BLaER1 treated with 17β-estradiol and CSF1 and Interleukin-3, amounts not matched to agents 10 nM and 100 nM (cell line): ENCODE measurements at regions not wholly inside any gene's neighbourhood (a gene's known extent, or its start where the extent isn't known, plus 50 kb on each side); places are given as distances from the start of the nearest gene placed in this dataset.

Source experiments
- H3K27ac ChIP-seq, 11 experiments: shearing (Covaris generic); formaldehyde crosslinking; 2 replicates each; pipeline ENCODE4 v1.8.1; 2022
- H3K27me3 ChIP-seq, 11 experiments: shearing (Covaris generic); formaldehyde crosslinking; 2 replicates each; pipeline ENCODE4 v1.8.1; 2022
- H3K36me3 ChIP-seq, 11 experiments: shearing (Covaris generic); formaldehyde crosslinking; 2 replicates each; pipeline ENCODE4 v1.8.1; 2022
- H3K4me1 ChIP-seq, 10 experiments: shearing (Covaris generic); formaldehyde crosslinking; 2 replicates each; pipeline ENCODE4 v1.8.1; 2022
- H3K4me2 ChIP-seq, 11 experiments: shearing (Covaris generic); formaldehyde crosslinking; 2 replicates each; pipeline ENCODE4 v1.8.1; 2022
- H3K4me3 ChIP-seq, 10 experiments: shearing (Covaris generic); formaldehyde crosslinking; 2 replicates each; pipeline ENCODE4 v1.8.1; 2022
- H3K9ac ChIP-seq, 11 experiments: shearing (Covaris generic); formaldehyde crosslinking; 2 replicates each; pipeline ENCODE4 v1.8.1; 2022
- H3K9me3 ChIP-seq, 11 experiments: shearing (Covaris generic); formaldehyde crosslinking; replicated peaks in 1 of 11; 2 replicates each; pipeline ENCODE4 v1.8.1; 2022
- H4K20me1 ChIP-seq, 11 experiments: shearing (Covaris generic); formaldehyde crosslinking; 2 replicates each; pipeline ENCODE4 v1.8.1; 2022
- Cebpa-rat ChIP-seq, 11 experiments: shearing (Covaris generic); IDR thresholded peaks; 2 replicates each; pipeline ENCODE4 v1.8.1; 2022

- peaks cover 0 to 7% (median 0%) of the 10 kb centered on the region in 10 experiments; a peak in 5 of 20 replicates for H3K4me1 ChIP-seq
- 0 out of 22 replicates have a peak, but pooled peaks cover 0 to 3% (median 0%) of the 10 kb centered on the region in 11 experiments for H3K36me3 ChIP-seq
- TF ChIP-seq Cebpa-rat (IDR thresholded peaks at IDR 0.05) = no peak
- H3K4me3 ChIP-seq = no peak overlapping the region
- H3K9ac ChIP-seq = no peak overlapping the region
- no peaks in the 10 kb centered on the region for H3K9me3 ChIP-seq
- no peaks in the 10 kb centered on the region for H3K27me3 ChIP-seq
- no peak overlapping the region for H3K27ac ChIP-seq
- H4K20me1 ChIP-seq = peaks cover 0 to 70% (median 6%) of the 10 kb centered on the region in 11 experiments; a peak in 8 of 22 replicates
- H3K4me2 ChIP-seq = no peak overlapping the region
Measured at GRCh38 chr6:56807326-56807988, 147.4 kb upstream of the BEND6 start.

DNA sequence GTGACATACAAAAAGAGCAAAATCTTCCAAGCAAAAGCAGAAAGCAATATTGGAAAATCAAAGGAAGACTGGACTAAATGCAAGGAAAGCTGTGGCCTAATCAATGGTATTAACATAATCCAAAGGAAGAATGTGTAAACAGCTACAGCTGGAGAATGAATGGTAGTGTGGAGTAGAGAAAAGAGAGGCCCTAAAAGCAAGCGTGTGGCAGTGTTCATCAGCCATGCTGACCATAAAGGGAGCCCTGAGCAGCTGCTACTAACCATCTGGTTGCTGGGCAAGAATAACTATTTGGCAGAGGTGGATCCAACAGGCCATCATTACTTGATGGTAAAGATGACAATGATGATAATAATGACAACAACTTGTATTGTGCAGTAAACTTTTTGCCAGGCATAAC, 148.5 kb upstream of the BEND6 start:
- H3K9me3 ChIP-seq = no peaks in the 10 kb centered on the region
- peaks cover 0 to 7% (median 0%) of the 10 kb centered on the region in 10 experiments; a peak in 5 of 20 replicates for H3K4me1 ChIP-seq
- no peaks in the 10 kb centered on the region for H3K27me3 ChIP-seq
- H3K4me3 ChIP-seq = no peak overlapping the region
- no peak overlapping the region for H3K27ac ChIP-seq
- peaks cover 0 to 68% (median 6%) of the 10 kb centered on the region in 11 experiments; a peak in 8 of 22 replicates for H4K20me1 ChIP-seq
- no peak overlapping the region for H3K9ac ChIP-seq
- no peak overlapping the region for H3K4me2 ChIP-seq
- H3K36me3 ChIP-seq = 0 out of 22 replicates have a peak, but pooled peaks cover 0 to 3% (median 0%) of the 10 kb centered on the region in 11 experiments
- no peak for TF ChIP-seq Cebpa-rat (IDR thresholded peaks at IDR 0.05)

DNA sequence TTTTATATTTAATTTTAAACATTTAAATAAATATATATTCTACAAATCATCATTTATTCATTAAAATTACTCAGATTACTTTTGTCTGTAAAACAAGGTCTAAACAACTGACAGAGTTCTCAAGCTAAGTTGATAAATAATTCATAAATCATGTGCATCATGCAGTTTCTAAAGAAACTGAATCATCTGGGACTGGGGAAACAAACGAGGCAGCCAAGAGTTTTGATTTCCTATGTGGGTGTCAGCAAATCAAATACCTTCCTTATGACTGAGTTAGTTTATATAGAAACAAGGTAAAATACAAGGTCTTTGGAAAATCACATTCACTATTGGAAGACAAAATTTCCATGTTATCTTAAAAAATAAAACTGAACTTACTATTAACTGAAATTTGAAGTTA, 149.9 kb upstream of the BEND6 start:
- H3K9ac ChIP-seq = no peak overlapping the region
- no peak overlapping the region for H3K27ac ChIP-seq
- 0 out of 22 replicates have a peak, but pooled peaks cover 0 to 3% (median 0%) of the 10 kb centered on the region in 11 experiments for H3K36me3 ChIP-seq
- H3K4me3 ChIP-seq = no peak overlapping the region
- no peak overlapping the region for H3K4me2 ChIP-seq
- H3K4me1 ChIP-seq = peaks cover 0 to 16% (median 7%) of the 10 kb centered on the region in 10 experiments; a peak in 13 of 20 replicates
- no peak for TF ChIP-seq Cebpa-rat (IDR thresholded peaks at IDR 0.05)
- H4K20me1 ChIP-seq = peaks cover 0 to 60% (median 6%) of the 10 kb centered on the region in 11 experiments; a peak in 8 of 22 replicates
- no peaks in the 10 kb centered on the region for H3K9me3 ChIP-seq
- no peaks in the 10 kb centered on the region for H3K27me3 ChIP-seq

DNA sequence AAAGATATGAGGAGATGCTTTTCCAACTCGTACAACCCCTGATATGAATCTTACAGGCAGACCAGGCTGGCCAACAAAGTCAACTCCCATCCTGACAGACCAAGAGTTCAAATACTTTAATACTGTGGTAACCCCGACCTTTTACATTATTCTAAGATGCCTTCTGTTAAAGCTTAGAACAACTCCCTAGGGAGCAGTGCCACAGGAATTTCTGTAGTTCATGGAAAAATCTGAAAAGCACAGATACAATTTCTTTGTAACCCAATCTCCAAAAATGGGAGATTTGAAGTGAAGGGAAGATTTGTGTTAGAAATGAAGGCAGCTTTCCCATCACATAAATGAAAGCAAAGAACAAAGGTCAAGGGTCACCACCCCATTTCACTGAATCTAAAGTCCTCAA, 151.3 kb upstream of the BEND6 start:
- H3K4me2 ChIP-seq = no peak overlapping the region
- H3K4me1 ChIP-seq = peaks cover 0 to 30% (median 10%) of the 10 kb centered on the region in 10 experiments; a peak in 13 of 20 replicates
- H3K27me3 ChIP-seq = no peaks in the 10 kb centered on the region
- TF ChIP-seq Cebpa-rat (IDR thresholded peaks at IDR 0.05) = no peak
- H3K4me3 ChIP-seq = no peak overlapping the region
- peaks cover 0 to 50% (median 1%) of the 10 kb centered on the region in 11 experiments; a peak in 6 of 22 replicates for H4K20me1 ChIP-seq
- H3K36me3 ChIP-seq = 0 out of 22 replicates have a peak, but pooled peaks cover 0 to 3% (median 0%) of the 10 kb centered on the region in 11 experiments
- H3K9ac ChIP-seq = no peak overlapping the region
- H3K9me3 ChIP-seq = no peaks in the 10 kb centered on the region
- no peak overlapping the region for H3K27ac ChIP-seq

GRCh38 chr6:56802584-56802983, 152.3 kb upstream of the BEND6 start:
- Histone ChIP-seq H3K36me3 (0 out of 22 replicates have a peak, but pooled peaks cover 0 to 3% (median 0%) of the 10 kb centered on the region in 11 experiments), H3K4me2 (no peak overlapping the region), H3K4me3 (no peak overlapping the region), H4K20me1 (peaks cover 0 to 42% (median 0%) of the 10 kb centered on the region in 11 experiments; a peak in 6 of 22 replicates), H3K9ac (no peak overlapping the region), H3K4me1 (peaks cover 0 to 40% (median 9%) of the 10 kb centered on the region in 10 experiments; a peak in 10 of 20 replicates), H3K9me3 (no peaks in the 10 kb centered on the region), H3K27me3 (no peaks in the 10 kb centered on the region), H3K27ac (no peak overlapping the region)
- TF ChIP-seq Cebpa-rat (IDR thresholded peaks at IDR 0.05) = no peak

DNA sequence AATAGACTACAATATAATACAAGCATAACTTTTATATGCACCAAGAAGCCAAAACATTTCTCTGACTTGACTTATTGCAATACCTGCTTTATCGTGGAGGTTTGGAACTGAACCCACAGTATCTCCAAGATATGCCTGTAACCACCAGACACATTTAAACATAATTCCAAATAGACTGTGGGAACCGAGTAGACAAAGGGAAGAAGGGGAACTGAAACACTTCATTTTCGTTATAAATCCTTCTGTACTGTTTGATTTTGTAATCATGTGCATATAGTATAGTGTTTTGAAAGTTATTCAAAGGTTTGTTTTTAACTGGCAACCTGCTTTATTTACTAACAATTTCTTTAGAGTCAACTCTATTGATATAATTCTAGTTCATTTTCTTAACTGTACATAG, 154.9 kb upstream of the BEND6 start:
- peak overlapping the region in 4 of 11 experiments; percentile 36 to 49 (median 39); a peak in 6 of 22 replicates for H3K27ac ChIP-seq
- H4K20me1 ChIP-seq = peaks cover 0 to 19% (median 0%) of the 10 kb centered on the region in 11 experiments; a peak in 5 of 22 replicates
- no peaks in the 10 kb centered on the region for H3K9me3 ChIP-seq
- no peak for TF ChIP-seq Cebpa-rat (IDR thresholded peaks at IDR 0.05)
- no peak overlapping the region for H3K4me3 ChIP-seq
- H3K4me1 ChIP-seq = peaks cover 0 to 61% (median 9%) of the 10 kb centered on the region in 10 experiments; a peak in 10 of 20 replicates
- H3K4me2 ChIP-seq = peak overlapping the region in 4 of 11 experiments; percentile 33 to 63 (median 48); a peak in 6 of 22 replicates
- H3K27me3 ChIP-seq = no peaks in the 10 kb centered on the region
- 0 out of 22 replicates have a peak overlapping the region, but pooled peaks of 1 of the 11 experiments have one; percentile 30 for H3K9ac ChIP-seq
- H3K36me3 ChIP-seq = no peaks in the 10 kb centered on the region

- Histone ChIP-seq H3K36me3 (no peaks in the 10 kb centered on the region), H3K27ac (no peak overlapping the region), H3K9me3 (no peaks in the 10 kb centered on the region), H3K27me3 (no peaks in the 10 kb centered on the region), H3K9ac (no peak overlapping the region), H4K20me1 (peaks cover 0 to 10% (median 8%) of the 10 kb centered on the region in 11 experiments; a peak in 8 of 22 replicates), H3K4me3 (no peak overlapping the region), H3K4me2 (peak overlapping the region in 2 of 11 experiments; percentile 62 to 63; a peak in 4 of 22 replicates), H3K4me1 (peaks cover 0 to 60% (median 9%) of the 10 kb centered on the region in 10 experiments; a peak in 10 of 20 replicates)
- TF ChIP-seq Cebpa-rat (IDR thresholded peaks at IDR 0.05) = no peak
Measured at GRCh38 chr6:56798163-56798562, 155.5 kb upstream of the DST start.

DNA sequence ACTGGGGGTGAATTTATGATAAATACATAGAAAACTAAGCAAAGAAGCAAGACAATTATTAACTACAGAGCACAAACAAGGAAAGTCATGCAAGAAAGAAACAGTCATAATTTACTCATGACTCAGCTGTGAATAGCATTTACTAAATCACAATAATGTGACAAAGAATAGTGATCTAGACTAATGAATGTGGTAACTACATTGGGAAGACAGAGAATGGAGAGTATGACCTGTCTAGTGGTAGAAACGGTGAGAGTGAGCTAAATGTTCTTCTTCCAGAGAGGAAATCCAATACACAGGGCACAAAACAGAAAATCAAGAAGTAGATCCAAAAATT, 153.5 kb upstream of the DST start:
- Histone ChIP-seq H3K36me3 (no peaks in the 10 kb centered on the region), H3K4me1 (peaks cover 0 to 57% (median 9%) of the 10 kb centered on the region in 10 experiments; a peak in 10 of 20 replicates), H3K4me3 (no peak overlapping the region), H4K20me1 (peaks cover 0 to 13% (median 4%) of the 10 kb centered on the region in 11 experiments; a peak in 9 of 22 replicates), H3K27me3 (no peaks in the 10 kb centered on the region), H3K4me2 (peak overlapping the region in 3 of 11 experiments; percentile 31 to 63 (median 62); a peak in 5 of 22 replicates), H3K9me3 (no peaks in the 10 kb centered on the region), H3K9ac (no peak overlapping the region), H3K27ac (no peak overlapping the region)
- no peak for TF ChIP-seq Cebpa-rat (IDR thresholded peaks at IDR 0.05)

- H3K9me3 ChIP-seq = no peaks in the 10 kb centered on the region
- TF ChIP-seq Cebpa-rat (IDR thresholded peaks at IDR 0.05) = no peak
- no peaks in the 10 kb centered on the region for H3K36me3 ChIP-seq
- H3K4me3 ChIP-seq = no peak overlapping the region
- H3K4me2 ChIP-seq = peak overlapping the region in 3 of 11 experiments; percentile 31 to 63 (median 62); a peak in 5 of 22 replicates
- H3K27ac ChIP-seq = no peak overlapping the region
- H3K4me1 ChIP-seq = peaks cover 0 to 58% (median 9%) of the 10 kb centered on the region in 10 experiments; a peak in 10 of 20 replicates
- peaks cover 0 to 13% (median 4%) of the 10 kb centered on the region in 11 experiments; a peak in 9 of 22 replicates for H4K20me1 ChIP-seq
- H3K9ac ChIP-seq = no peak overlapping the region
- H3K27me3 ChIP-seq = no peaks in the 10 kb centered on the region
Measured at GRCh38 chr6:56795466-56796195, 152.9 kb upstream of the DST start.
